CD4-positive, CD25-positive, alpha-beta regulatory T cell (primary cell): ENCODE measurements at regions not wholly inside any gene's neighbourhood (a gene's known extent, or its start where the extent isn't known, plus 50 kb on each side); places are given as distances from the start of the nearest gene placed in this dataset.

Experiments
- ATAC-seq, 2 donors: fragments of 150-1000 bp; cut with Tn5 transposase; one replicate each; pipeline ENCODE4 v1.10.0; 2021; ENCODE audit warnings: low read depth in 2 of 2, moderate number of reproducible peaks in 2 of 2, moderate library complexity in 1 of 2
- DNase-seq, 3 donors: peaks; one replicate each; pipeline versions ENCODE4 v3.0.0 to v3.0.0-alpha.2; 2012 to 2022; ENCODE audit warnings: mixed read lengths in 1 of 3
- H3K27ac ChIP-seq: one replicate; pipeline ENCODE4 v1.7.0; 2013; ENCODE audit warnings: mild to moderate bottlenecking, low read length; ENCODE audit not compliant: insufficient read depth, poor library complexity, severe bottlenecking
- H3K27me3 ChIP-seq: one replicate; pipeline ENCODE4 v1.7.0; 2013; ENCODE audit warnings: low read length; ENCODE audit not compliant: control insufficient read depth, insufficient read depth
- H3K36me3 ChIP-seq: one replicate; pipeline ENCODE4 v1.7.0; 2013; ENCODE audit warnings: mild to moderate bottlenecking, low read length, moderate library complexity; ENCODE audit not compliant: control insufficient read depth, insufficient read depth
- H3K4me1 ChIP-seq: 2 replicates; pipeline ENCODE4 v1.7.0; 2013; ENCODE audit warnings: mild to moderate bottlenecking, low read length; ENCODE audit not compliant: insufficient read depth, control insufficient read depth, poor library complexity, severe bottlenecking
- H3K4me3 ChIP-seq: one replicate; pipeline ENCODE4 v1.7.0; 2013; ENCODE audit warnings: low read depth, mild to moderate bottlenecking, low read length, moderate library complexity
- H3K9me3 ChIP-seq, 2 experiments: 1 replicate in 1 of 2; 2 replicates in 1 of 2; pipeline ENCODE4 v1.7.0; 2013; ENCODE audit warnings: low read length in 2 of 2, mild to moderate bottlenecking in 1 of 2, moderate library complexity in 1 of 2; ENCODE audit not compliant: control insufficient read depth in 2 of 2
- H3K27ac Mint-ChIP-seq, 3 donors: one replicate each; pipeline ENCODE4 v1.8.0; 2020 to 2022; ENCODE audit warnings: mild to moderate bottlenecking in 3 of 3, mixed read lengths in 3 of 3, moderate library complexity in 2 of 3
- H3K27me3 Mint-ChIP-seq: one replicate; pipeline ENCODE4 v1.8.0; 2022; ENCODE audit warnings: mild to moderate bottlenecking, mixed read lengths
- H3K36me3 Mint-ChIP-seq: one replicate; pipeline ENCODE4 v1.8.0; 2020; ENCODE audit warnings: mixed read lengths
- H3K4me1 Mint-ChIP-seq, 4 donors: one replicate each; pipeline ENCODE4 v1.8.0; 2020 to 2022; ENCODE audit warnings: mixed read lengths in 4 of 4, mild to moderate bottlenecking in 1 of 4
- H3K4me3 Mint-ChIP-seq, 4 donors: one replicate each; pipeline ENCODE4 v1.8.0; 2020 to 2022; ENCODE audit warnings: mild to moderate bottlenecking in 4 of 4, mixed read lengths in 4 of 4, moderate library complexity in 3 of 4
- H3K9me3 Mint-ChIP-seq, 7 donors: one replicate each; pipeline ENCODE4 v1.8.0; 2020 to 2022; ENCODE audit warnings: mixed read lengths in 7 of 7, mild to moderate bottlenecking in 3 of 7, moderate library complexity in 2 of 7

DNA sequence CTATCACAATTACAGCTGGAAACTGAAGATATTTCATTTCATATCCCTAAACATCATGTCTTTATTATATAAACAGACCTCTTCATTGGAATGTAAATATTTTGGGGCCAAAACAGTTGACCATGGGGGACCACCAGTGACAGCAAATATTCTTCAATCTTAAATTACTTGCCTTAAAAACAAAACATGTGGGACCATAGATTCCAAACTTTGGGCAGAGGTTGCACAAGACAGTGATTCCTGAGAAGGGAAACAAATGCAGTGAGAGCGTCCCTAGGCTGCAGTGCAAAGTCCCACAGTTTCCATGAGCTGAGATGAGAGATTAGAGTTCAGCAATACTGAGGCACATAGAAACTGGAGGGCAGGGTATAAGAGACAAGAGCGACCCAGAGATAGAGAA lies 818.9 kb downstream of the CBLN2 start:
- no peaks in the 10 kb centered on the region for H3K36me3 ChIP-seq
- no peaks in the 10 kb centered on the region for H3K9me3 ChIP-seq
- ATAC-seq (no peak), DNase-seq (no peak)
- no peak overlapping the region for H3K4me3 ChIP-seq
- Mint-ChIP-seq H3K27me3 (no peaks in the 10 kb centered on the region), H3K27ac (no peak overlapping the region), H3K4me1 (no peaks in the 10 kb centered on the region), H3K4me3 (no peak overlapping the region), H3K36me3 (no peaks in the 10 kb centered on the region), H3K9me3 (peaks cover 0 to 11% (median 3%) of the 10 kb centered on the region in 7 donors)
- no peaks in the 10 kb centered on the region for H3K27me3 ChIP-seq
- no peak overlapping the region for H3K27ac ChIP-seq
- no peaks in the 10 kb centered on the region for H3K4me1 ChIP-seq

DNA sequence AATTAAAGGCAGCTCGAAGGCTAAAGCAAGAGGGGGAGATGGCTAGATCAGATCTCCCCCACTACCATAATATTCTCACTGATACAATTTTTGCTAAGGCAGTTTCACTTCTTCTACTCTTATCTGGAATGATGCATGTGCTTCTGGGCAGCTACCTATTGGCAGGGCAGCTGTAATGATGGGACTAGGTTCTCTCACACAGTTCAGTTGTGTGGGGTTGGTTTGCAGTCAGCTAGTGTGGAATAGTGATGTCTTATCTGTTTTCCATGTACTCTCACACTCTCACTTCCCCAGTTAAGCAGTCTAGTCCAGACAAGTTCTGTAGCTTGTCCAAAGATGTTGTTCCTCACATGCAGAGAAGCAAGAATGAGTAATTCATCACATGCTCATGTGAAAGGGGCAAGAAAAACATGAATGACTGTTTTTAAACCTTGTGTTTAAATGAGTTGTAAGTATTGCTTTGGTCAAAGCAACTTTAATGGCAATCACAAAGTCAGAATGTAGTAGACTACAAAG lies 836.1 kb downstream of the CBLN2 start:
- no peak overlapping the region for H3K4me3 ChIP-seq
- no peaks in the 10 kb centered on the region for H3K9me3 ChIP-seq
- Mint-ChIP-seq H3K4me1 (no peaks in the 10 kb centered on the region), H3K4me3 (no peak overlapping the region), H3K9me3 (peaks cover 0 to 8% (median 0%) of the 10 kb centered on the region in 7 donors), H3K27ac (no peak overlapping the region), H3K27me3 (peaks cover 4% of the 10 kb centered on the region), H3K36me3 (no peaks in the 10 kb centered on the region)
- H3K27me3 ChIP-seq, result no peaks in the 10 kb centered on the region
- DNase-seq, result no peak
- H3K4me1 ChIP-seq, result no peaks in the 10 kb centered on the region
- no peaks in the 10 kb centered on the region for H3K36me3 ChIP-seq
- no peak for ATAC-seq
- no peak overlapping the region for H3K27ac ChIP-seq

DNA sequence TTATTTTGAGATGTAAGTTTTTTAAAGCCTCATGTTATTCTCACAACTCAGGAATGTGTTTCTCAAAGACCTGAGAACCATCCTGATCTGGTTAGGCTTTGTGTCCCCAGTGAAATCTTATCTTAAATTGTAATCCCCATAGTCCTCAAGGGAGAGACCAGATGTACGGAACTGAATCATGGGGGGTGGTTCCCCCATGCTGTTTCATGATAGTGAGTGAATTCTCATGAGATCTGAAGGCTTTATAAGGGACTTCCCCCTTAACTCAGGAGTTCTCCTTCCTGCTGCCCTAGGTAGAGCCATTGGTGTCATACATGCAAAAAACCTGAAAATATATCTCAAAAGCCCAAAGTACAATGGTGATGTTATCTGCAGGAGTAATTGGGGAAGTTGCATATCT lies 836.7 kb downstream of the CBLN2 start:
- ATAC-seq (no peak), DNase-seq (no peak)
- H3K4me3 Mint-ChIP-seq, result no peak overlapping the region
- Histone ChIP-seq H3K27ac (no peak overlapping the region), H3K4me1 (no peaks in the 10 kb centered on the region), H3K4me3 (no peak overlapping the region), H3K36me3 (no peaks in the 10 kb centered on the region), H3K9me3 (no peaks in the 10 kb centered on the region), H3K27me3 (no peaks in the 10 kb centered on the region)
- peak overlapping the region in 1 of 3 donors; percentile 50 for H3K27ac Mint-ChIP-seq
- no peaks in the 10 kb centered on the region for H3K36me3 Mint-ChIP-seq
- peaks cover 0 to 8% (median 0%) of the 10 kb centered on the region in 7 donors for H3K9me3 Mint-ChIP-seq
- H3K27me3 Mint-ChIP-seq, result peaks cover 4% of the 10 kb centered on the region
- H3K4me1 Mint-ChIP-seq, result no peaks in the 10 kb centered on the region

- Histone ChIP-seq H3K9me3 (no peaks in the 10 kb centered on the region), H3K27me3 (no peaks in the 10 kb centered on the region), H3K4me3 (no peak overlapping the region), H3K4me1 (no peaks in the 10 kb centered on the region), H3K27ac (no peak overlapping the region), H3K36me3 (no peaks in the 10 kb centered on the region)
- Mint-ChIP-seq H3K36me3 (no peaks in the 10 kb centered on the region), H3K4me1 (no peaks in the 10 kb centered on the region), H3K27me3 (no peaks in the 10 kb centered on the region), H3K4me3 (no peak overlapping the region), H3K27ac (no peak overlapping the region), H3K9me3 (peaks cover 0 to 7% (median 0%) of the 10 kb centered on the region in 7 donors)
- DNase-seq (no peak), ATAC-seq (no peak)
Observed at GRCh38 chr18:71689416-71690160, 854.6 kb downstream of the CBLN2 start.

DNA sequence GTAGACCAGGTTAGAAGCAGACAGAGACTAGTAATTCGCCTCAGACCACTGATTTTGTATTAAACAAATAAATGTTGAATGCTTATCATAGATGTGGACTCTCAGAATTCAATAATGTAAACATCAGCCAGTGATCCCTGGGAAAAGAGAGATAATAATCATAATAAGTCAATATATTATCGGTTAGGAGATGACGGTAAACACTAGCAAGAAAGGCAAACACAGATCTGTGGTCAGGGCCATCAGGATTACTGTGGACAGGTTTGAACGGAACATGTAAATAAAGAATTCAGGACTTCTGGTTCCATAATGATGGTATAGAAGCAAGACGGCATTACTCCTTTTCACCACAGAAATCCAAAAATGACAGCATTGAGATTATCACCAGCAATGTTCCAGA lies 861.6 kb downstream of the CBLN2 start:
- Histone ChIP-seq H3K27ac (no peak overlapping the region), H3K4me1 (no peaks in the 10 kb centered on the region), H3K36me3 (no peaks in the 10 kb centered on the region), H3K27me3 (no peaks in the 10 kb centered on the region), H3K4me3 (no peak overlapping the region), H3K9me3 (peaks cover 0 to 5% of the 10 kb centered on the region in 2 experiments)
- Mint-ChIP-seq H3K27ac (no peak overlapping the region), H3K27me3 (no peaks in the 10 kb centered on the region), H3K4me3 (no peak overlapping the region), H3K4me1 (no peaks in the 10 kb centered on the region), H3K36me3 (no peaks in the 10 kb centered on the region), H3K9me3 (peaks cover 1 to 15% (median 5%) of the 10 kb centered on the region in 7 donors)
- ATAC-seq (no peak), DNase-seq (no peak)

DNA sequence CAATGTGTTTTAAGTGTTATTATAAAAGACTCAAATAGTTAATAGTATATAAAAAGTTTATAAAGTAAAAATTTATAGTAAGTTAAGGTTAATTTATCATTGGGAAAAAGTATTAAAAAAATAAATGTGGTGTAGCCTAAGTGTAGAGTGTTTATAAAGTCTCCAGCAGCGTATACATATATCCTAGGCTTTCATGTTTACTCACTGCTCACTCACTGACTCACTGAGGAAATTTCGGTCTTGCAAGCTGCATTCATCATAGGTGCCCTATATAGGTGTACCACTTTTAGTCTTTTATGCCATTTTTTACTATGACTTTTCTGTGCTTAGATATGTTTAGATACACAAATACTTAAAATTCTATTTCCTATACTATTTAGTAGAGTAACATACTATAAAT lies 866.0 kb downstream of the CBLN2 start:
- Mint-ChIP-seq H3K27ac (no peak overlapping the region), H3K9me3 (peaks cover 0 to 17% (median 3%) of the 10 kb centered on the region in 7 donors), H3K27me3 (no peaks in the 10 kb centered on the region), H3K36me3 (no peaks in the 10 kb centered on the region), H3K4me1 (no peaks in the 10 kb centered on the region), H3K4me3 (no peak overlapping the region)
- no peaks in the 10 kb centered on the region for H3K4me1 ChIP-seq
- no peaks in the 10 kb centered on the region for H3K27me3 ChIP-seq
- no peak for DNase-seq
- ATAC-seq, result no peak
- H3K36me3 ChIP-seq, result no peaks in the 10 kb centered on the region
- H3K27ac ChIP-seq, result no peak overlapping the region
- H3K4me3 ChIP-seq, result no peak overlapping the region
- no peaks in the 10 kb centered on the region for H3K9me3 ChIP-seq

GRCh38 chr18:71673954-71674353 lies 870.2 kb downstream of the CBLN2 start:
- no peak overlapping the region for H3K27ac ChIP-seq
- no peaks in the 10 kb centered on the region for H3K4me1 ChIP-seq
- Mint-ChIP-seq H3K36me3 (no peaks in the 10 kb centered on the region), H3K27ac (no peak overlapping the region), H3K9me3 (peaks cover 0 to 9% (median 1%) of the 10 kb centered on the region in 7 donors), H3K4me3 (no peak overlapping the region), H3K4me1 (no peaks in the 10 kb centered on the region), H3K27me3 (no peaks in the 10 kb centered on the region)
- ATAC-seq (no peak), DNase-seq (no peak)
- H3K9me3 ChIP-seq, result no peaks in the 10 kb centered on the region
- H3K36me3 ChIP-seq, result no peaks in the 10 kb centered on the region
- no peak overlapping the region for H3K4me3 ChIP-seq
- no peaks in the 10 kb centered on the region for H3K27me3 ChIP-seq

- ATAC-seq, result no peak
- Mint-ChIP-seq H3K4me1 (no peaks in the 10 kb centered on the region), H3K9me3 (peaks cover 0 to 8% (median 1%) of the 10 kb centered on the region in 7 donors), H3K4me3 (no peak overlapping the region), H3K27ac (no peak overlapping the region), H3K27me3 (no peaks in the 10 kb centered on the region), H3K36me3 (no peaks in the 10 kb centered on the region)
- H3K27ac ChIP-seq, result no peak overlapping the region
- H3K9me3 ChIP-seq, result no peaks in the 10 kb centered on the region
- no peaks in the 10 kb centered on the region for H3K4me1 ChIP-seq
- no peaks in the 10 kb centered on the region for H3K36me3 ChIP-seq
- no peaks in the 10 kb centered on the region for H3K27me3 ChIP-seq
- DNase-seq, result no peak
- no peak overlapping the region for H3K4me3 ChIP-seq
Observed at GRCh38 chr18:71673498-71673897, 870.6 kb downstream of the CBLN2 start.
